ENCODE measurements at regions not wholly inside any gene's neighbourhood (a gene's known extent, or its start where the extent isn't known, plus 50 kb on each side); places are given as distances from the start of the nearest gene placed in this dataset.

DNA sequence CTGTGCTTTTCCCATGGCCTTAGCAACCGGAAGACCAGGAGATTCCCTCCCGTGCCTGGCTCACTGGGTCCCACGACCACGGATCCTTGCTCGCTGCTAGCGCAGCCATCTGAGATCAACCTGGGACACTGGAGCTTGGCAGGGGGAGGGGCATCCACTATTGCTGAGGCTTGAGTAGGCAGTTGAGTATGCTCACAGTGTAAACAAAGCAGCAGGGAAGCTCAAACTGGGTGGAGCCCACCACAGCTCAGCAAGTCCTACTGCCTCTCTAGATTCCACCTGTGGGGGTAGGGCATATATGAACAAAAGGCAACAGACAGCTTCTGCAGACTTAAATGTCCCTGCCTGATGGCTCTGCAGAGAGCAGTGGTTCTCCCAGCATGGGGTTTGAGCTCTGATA is 697.0 kb downstream of the SORCS1 start:
- no peak for DNase-seq (ENCODE audit: low read depth)

DNA sequence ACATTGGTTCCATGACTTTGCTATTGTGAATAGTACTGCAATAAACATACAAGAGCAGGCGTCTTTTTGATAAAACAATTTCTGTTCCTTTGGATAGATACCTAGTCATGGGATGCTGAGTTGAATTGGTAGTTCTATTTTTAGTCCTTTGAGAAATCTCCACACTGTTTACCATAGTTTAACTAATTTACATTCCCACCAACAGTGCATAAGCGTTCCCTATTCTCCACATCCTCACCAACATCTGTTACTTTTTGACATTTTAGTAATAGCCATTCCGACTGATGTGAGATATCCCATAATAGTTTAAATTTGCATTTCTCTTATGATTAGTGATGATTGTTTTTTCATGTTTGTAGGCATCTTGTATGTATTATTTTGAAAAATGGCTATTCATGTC is 707.0 kb downstream of the SORCS1 start:
- no peak for DNase-seq (ENCODE audit: low read depth)

DNA sequence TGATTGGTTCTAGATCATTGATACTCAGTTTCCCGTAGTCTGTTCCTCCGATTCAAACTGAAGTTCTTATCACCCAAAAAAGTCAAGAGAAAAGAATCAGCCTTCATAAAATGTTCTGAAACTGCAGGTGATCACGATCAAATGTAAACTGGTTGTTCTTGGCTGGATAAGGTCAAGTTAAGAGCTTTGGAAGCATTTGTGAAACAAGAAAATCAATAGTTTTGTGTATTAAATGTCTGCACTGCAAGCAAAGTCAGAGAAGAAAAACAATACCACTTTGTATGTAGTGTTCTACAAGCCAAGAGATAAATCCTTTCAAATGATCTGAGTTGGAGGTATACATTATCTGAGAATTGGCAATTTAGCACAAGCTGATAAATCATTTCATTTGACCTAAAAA is 710.3 kb downstream of the SORCS1 start:
- no peak for DNase-seq (ENCODE audit: low read depth)

DNA sequence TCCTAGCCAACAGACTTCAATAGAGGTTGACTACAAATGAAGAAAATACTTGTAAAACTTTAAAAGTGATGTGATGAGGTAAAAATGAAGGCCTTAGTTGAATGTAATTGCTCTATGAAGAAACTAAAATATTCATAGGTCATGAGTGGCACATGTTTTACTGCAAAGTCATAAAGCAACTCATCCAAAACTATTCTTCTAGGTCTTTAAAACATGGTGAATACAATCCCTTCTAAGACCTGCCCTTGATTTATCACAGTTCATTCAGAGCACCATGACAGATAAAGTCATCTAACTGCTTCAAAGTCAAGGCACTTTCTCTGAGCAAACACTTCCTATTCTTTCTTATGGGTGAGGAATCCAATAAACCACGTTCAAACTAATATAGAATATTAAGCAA is 713.5 kb downstream of the SORCS1 start:
- no peak for DNase-seq (ENCODE audit: low read depth)

DNA sequence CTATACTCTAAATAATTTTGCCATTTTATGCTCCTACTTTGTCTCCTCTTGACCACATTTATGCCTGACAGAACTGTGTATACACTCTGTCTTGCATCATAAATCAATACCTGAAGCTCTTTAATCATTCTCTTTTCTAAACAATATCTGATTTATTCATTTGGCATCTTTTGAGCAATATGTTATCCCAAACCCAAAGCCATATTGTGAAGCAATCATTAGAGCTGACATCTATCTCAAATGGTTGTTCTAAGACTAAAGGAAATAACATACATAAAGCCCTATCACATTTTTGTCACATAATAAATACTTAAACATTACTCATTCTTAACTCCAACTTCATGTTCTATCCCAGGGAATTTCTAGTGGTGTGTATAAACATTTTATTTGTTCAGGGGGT is 717.6 kb downstream of the SORCS1 start:
- no peak for DNase-seq (ENCODE audit: low read depth)

DNA sequence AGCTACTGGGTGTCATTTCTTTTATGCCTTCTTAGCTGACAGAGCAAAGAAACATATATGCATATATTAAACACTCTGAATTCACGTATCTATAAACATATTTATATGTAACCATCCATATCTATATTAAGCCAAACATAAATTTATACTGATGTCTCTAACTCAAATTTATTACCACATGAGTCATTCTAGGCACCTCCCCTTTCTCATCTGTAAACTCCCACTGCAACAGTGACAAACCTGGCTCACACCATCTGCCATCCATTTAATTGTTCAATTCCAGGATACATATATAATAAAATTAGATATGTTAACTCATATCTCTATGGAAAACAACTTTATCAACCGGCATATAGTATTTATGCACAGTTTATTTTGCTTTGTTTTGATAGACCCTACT is 722.3 kb downstream of the SORCS1 start:
- DNase-seq (ENCODE audit: low read depth): no peak

DNA sequence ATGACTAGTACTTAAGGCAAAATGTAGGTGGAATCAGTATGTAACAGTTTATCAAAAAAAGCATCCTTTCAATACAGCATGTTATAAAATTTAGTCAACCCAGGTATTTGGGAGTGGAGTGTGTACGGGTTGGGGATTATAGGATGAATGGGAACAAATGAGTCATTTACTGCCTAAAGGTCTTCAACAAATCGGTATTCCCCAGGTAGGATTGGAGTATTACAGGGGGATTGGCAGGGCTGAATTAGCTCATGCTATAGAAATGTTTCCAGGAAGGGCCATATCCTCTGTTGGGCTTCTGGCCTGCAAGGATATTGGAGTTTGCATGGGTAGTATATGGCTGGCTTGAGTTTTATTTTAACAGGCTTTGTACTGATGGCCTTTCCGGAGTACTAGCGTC is 723.7 kb downstream of the SORCS1 start:
- no peak for DNase-seq (ENCODE audit: low read depth)

DNA sequence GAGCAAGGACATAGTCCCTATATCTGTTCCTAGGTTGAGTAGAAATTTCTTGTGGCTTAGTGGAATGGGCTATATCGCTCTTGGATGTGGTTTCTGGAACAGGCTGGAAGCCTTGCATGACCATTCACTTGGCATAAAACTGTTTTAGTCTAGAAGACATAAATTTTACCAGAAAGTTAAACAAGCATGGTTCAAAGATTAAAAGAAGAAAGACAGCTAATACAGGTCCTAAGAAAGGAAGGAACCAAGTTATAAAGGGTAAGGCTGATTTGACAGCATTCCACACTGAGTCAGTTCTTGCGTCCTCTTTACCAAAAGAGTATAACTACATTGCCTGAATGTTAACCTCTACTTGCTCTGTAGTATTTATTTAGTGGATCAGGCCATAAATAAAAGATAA is 724.2 kb downstream of the SORCS1 start:
- no peak for DNase-seq (ENCODE audit: low read depth)

DNA sequence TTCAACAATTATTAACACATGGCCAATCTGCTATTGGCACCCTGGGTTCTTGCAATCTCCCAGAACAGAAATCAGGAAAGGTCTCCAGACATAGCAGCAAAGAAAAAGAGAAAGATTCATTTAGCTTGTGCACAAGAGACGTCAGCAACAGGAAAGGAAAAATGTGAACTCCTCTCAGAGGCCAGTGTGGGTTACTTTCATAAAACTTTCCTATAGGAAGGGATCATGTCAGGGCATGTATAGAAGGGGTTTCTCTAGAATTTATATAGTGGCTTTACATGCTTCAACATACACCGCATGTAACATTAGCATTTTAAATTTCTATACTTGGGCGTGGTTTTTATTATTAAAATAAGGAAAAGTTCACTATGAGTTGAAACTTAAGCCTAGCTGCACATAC is 725.1 kb downstream of the SORCS1 start:
- DNase-seq (ENCODE audit: low read depth): no peak

DNA sequence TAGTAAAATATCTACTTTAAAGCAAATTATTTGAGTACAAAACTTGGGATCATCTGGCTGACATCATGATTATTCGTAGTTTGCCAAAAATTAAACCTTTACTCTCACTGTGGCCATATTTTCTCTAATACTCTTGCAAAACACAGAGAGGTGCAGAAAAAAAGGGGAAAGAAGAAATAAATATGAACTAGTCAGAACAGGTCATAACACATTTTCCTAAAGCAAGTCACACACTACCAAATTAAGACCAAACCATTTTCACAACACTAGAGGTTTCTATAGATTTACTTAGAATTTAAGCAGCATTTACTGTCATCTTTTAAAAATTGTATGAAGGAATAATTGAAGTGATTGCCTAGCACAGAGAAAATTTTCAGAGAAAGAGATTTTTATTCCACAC is 726.1 kb downstream of the SORCS1 start:
- DNase-seq (ENCODE audit: low read depth): no peak

DNA sequence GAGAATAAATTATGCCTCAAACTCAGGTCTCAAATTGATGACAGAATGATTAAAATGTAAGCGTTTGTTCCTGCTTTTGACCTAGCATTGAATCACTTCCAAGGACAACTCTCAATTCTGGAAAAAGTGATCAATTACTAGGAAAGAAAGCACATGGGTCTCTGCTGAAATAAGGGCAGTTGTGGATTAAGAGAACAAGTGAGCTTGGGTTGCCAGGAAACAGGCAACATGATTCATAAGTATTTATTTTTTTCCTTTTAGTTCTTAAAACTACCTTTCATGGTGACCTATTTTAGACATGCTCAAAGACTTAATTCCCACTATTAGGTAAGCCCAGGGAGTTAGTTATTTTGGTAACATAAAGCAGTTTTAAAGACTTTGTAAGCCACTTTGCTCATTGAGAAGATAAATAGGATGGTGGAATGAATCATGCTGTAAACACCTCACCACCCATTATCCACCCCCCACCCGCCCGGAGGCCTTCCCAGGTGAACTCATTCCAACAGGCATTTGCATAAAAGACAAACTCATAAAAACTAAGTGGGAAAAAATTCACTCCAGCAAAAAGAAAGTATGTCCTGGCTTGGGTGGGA is 728.3 kb downstream of the SORCS1 start:
- DNase-seq (ENCODE audit: low read depth): no peak

DNA sequence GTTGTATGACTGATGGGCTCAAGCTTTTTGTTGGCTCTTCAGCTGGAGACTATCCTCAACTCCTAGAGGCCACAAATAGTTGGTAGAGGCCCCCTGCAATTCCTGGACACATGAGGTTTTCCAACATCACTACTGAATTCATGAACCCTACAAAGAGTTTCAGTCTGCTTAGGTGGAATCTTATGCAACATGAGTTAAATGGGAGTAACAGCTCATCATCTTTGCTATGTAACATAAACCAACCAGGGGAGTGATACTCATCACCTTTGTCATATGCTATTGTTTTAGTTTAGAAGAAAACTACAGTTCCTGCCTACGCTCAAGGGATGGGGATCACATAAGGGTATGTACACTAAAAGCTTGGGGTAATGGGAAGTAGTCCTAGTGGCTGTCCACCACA is 729.4 kb downstream of the SORCS1 start:
- no peak for DNase-seq (ENCODE audit: low read depth)

DNA sequence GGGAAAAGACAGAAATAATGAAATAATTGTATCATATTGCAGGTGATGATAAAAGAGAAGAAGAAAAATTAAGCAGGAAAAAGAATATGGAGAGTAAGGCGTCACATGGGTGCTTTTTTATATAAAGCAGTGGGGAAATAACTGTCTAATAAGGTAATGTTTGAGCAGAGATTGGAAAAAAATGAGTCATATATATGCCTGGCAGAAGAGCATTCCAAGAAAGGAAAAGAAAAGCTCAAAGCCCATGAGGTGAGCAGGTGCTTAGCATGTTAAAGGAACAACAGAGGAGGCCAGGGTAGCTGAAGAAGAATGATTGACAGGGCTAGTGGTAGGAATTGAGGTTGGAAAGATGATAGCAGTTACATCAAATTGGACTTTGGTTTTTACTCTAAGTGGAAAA is 739.5 kb downstream of the SORCS1 start:
- no peak for DNase-seq (ENCODE audit: low read depth)

DNA sequence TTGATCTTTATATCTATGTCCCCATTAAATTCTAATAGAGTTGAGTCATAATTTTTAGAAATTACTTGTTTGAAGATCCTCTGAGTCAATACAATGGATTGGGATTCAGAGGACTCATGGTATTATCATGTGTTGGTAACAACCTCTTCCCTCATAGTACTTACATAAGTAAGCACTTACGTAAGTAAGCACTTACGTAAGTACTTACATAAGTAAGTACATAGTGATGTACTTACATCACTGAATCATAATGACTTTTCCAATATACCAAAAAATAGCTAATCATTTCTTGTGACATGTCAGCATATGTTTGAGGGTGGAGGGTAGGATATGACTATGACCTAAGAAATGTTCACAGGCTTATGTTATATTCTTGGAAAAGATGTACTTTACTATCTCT is 740.5 kb downstream of the SORCS1 start:
- DNase-seq (ENCODE audit: low read depth): peak; percentile 62

DNA sequence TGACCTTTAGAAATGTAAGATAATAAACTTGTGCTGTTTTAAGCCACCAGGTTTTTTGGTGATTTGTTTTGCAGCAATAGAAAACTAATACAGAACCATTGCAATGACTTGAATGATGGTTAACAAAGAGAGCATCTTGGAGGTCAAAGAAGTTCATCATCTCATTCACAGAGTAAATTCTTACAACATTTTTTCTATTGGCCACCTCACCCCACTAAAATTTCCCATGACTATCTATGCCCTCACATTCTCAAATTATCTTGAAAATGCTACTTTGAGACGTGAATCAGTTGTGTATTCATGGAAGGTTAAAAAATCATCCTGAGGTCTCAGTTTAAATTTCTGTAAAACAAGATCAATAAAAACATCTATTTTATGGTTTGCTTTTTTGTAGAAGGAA is 754.2 kb downstream of the SORCS1 start:
- no peak for DNase-seq (ENCODE audit: low read depth)

DNA sequence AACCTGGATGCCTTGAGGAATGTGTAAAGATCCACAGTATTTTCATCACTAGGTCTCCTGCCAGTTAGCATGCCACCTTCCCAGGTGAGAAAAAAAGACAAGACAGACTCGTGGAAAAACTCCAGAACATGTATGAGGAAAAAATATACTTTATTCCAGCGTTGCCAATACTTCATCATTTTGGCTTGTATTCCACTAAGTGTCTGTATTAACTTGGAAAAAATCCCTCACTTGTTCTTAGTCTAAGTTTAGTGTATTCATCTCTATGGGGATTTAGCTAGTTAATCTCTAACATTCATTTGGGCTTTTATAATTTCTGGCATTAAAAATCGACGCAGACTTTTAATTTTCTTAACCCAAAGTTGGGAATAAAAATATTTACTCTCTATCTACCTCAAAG is 759.4 kb downstream of the SORCS1 start:
- no peak for DNase-seq (ENCODE audit: low read depth)

DNA sequence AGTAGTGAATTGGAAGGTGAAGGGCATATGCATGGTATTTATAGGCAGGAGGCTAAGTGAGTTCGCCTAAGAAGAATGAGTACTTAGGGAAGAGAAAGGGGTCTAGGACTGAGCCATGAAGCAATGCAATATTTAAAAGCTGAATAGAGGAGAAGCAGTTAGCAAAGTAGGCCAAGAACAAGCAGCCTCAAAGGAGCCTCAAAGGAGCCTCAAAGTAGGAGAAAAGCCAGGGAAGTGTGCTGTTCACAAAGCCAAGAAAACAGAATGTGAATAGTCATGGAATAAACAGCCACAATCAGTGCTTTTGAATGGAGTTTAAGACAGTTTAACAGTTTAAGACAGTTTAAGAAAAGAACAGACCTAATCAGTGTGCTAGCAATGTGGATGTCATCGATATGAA is 762.0 kb downstream of the SORCS1 start:
- DNase-seq (ENCODE audit: low read depth): no peak

DNA sequence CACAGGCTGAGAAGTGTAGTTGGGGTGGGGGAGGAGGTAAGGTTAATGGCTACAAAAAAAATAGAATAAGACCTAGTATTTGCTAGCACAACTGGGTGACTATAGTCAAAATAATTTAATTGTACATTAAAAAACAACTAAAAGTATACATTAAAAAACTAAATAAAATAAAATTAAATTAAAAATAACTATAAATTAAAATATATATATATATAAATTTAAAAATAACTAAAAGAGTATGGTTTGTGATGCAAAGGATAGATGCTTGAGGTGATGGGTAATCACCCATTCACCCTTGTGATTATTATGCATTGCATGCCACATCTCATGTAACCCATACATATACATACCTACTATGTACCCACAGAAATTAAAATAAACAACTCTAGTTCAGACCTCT is 762.5 kb downstream of the SORCS1 start:
- DNase-seq (ENCODE audit: low read depth): no peak

DNA sequence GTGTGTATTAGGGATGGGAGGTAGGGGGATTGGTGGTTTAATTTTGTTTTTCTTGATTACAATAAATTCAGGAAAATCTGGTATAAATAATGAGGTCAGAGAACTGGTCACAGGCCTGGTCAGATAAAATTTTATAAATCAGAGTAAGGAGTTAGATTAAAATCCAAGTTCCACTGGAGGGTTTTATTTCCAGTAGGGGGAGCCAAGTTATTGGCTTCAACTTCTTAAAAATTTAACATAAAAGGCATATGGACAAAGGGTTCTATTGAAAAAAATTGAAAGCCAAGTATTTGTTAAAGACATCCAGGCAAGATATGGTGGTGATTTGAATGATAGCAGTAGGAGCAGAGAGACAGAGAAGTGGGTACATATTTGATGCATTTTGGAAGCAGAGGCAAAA is 763.3 kb downstream of the SORCS1 start:
- no peak for DNase-seq (ENCODE audit: low read depth)

DNA sequence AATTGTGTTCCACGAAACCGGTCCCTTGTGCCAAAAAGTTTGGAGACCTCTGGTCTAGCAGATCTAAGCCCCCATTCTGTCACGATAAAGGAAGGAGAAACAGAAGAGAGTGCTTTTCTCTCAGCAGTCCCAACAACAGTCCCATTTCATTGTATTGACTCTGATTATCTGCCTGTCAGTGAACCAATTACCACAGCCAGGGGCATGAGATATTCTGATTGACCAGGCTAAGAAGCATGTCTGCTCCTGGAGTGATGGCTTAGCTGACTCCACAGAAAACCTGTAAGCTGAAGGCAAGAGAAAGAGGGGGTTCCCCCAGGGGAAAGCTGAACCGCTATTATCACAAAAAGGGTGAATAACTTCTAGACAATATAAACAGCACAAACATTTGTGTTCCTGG is 765.4 kb downstream of the SORCS1 start:
- DNase-seq (ENCODE audit: low read depth): no peak

DNA sequence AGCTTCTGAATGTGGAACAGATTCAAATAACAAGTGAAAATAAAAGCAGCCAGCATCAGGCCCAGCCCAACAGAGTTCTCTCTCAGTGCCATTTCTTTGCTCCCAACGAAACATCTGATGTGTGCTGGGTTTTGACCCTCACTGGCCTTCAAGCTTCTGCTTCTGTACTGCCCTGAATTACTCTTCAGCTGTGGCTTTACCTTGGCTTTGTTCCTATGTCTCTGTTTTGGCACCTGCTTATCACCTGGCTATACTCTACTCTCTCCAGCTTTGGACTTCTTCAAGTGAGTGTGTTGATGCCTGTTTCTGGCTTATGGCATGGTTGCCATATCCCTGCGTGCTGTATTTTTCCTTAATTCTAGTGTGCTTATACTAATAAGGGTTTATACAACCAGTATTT is 768.3 kb downstream of the SORCS1 start:
- no peak for DNase-seq (ENCODE audit: low read depth)

DNA sequence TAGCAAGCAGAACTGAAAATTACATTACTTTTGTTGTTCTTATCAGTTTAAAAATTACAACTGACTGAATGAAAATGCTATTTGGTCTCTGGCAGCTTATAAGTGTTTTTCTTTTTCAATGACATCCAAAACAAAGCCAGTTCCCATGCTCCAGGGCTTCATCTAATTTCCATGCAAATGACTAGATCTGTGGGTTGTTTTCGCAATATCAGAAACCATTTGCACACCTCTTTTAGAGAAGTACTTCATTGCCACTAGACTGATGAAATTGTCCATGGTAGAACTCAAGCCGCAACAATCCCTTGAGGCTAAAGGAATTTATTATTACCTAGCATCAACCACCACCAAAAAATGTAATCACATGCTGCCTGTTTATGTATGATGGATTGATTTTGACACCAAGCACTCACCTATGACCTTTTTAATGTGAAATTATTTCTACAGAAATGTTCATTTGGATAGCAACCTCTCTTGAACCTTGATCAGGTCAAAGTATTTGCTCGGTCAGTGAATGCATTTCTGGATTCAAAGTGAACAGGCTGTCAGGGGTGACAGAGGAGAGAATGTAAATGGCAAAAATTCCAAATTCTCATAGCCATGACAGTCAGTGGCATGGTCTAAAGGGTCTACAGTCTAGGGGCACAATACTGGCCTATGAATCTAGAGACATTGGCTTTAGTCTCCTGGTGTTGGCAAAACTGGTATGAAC is 769.3 kb downstream of the SORCS1 start:
- DNase-seq (ENCODE audit: low read depth): no peak

DNA sequence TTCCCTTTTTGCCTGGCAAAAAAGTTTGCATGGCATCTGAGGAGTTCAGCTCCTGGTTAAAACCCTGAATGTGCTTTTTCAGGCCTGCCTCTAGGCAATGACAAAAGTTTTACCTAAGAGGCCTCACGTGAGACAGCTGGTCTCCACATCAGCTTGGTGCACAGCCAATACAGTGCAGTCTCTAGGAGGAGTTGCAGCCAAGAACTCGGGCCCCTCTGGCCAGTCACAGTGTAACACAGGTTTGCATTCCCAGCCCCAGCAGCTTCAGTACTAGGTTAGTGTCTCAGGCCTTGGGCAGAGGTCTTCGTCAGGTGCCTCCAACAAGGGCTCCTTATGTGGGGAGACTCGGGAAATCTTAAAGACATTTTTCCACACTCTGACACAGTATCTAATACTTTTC is 771.7 kb downstream of the SORCS1 start:
- no peak for DNase-seq (ENCODE audit: low read depth)

DNA sequence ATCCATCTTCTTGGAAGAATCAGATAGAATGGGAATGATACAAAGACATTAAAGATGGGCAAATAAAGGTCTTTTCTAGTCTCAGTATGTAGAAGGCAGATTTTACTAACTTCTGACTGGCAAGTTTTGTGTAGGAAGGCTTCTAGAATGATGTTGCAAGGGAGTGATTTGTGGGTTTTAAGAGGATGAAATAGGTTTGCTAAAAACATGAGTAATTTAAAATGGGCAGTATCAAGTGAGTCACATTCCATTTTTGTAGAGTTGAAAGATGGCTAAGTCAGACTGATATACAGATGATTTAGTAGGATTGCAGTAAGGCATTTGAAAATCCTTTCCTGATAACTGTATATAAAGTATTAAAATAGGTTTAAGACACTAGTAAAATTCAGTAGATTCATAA is 777.4 kb downstream of the SORCS1 start:
- no peak for DNase-seq (ENCODE audit: low read depth)
